Keratinocyte (primary cell): ENCODE measurements at regions not wholly inside any gene's neighbourhood (a gene's known extent, or its start where the extent isn't known, plus 50 kb on each side); places are given as distances from the start of the nearest gene placed in this dataset.

Experiments used
- DNase-seq: peaks from one replicate; pipeline ENCODE4 v3.0.0-alpha.2; 2011; ENCODE audit warnings: low read depth, missing footprints, low spot score
- FAIRE-seq: peaks from 2 replicates; lab custom pipeline; 2011; peaks lifted over from hg19 to GRCh38; lab: Jason Lieb, UNC
- H2AFZ ChIP-seq: 2 replicates; pipeline ENCODE4 v1.6.0; 2012; ENCODE audit warnings: low read length, control low read depth, inconsistent platforms; ENCODE audit not compliant: control insufficient read depth
- H3K27ac ChIP-seq: 2 replicates; pipeline ENCODE4 v1.5.1; 2011; ENCODE audit warnings: low read length; ENCODE audit not compliant: control insufficient read depth, insufficient read depth
- H3K27me3 ChIP-seq: 3 replicates; pipeline ENCODE4 v1.6.0; 2011; ENCODE audit warnings: low read length; ENCODE audit not compliant: control insufficient read depth, insufficient read depth; ENCODE audit errors: extremely low read depth
- H3K36me3 ChIP-seq, 2 experiments: 2 replicates in 1 of 2; 3 replicates in 1 of 2; pipeline ENCODE4 v1.5.1; 2011; ENCODE audit warnings: low read length in 2 of 2, mild to moderate bottlenecking in 1 of 2; ENCODE audit not compliant: control insufficient read depth in 2 of 2, insufficient read depth in 2 of 2; ENCODE audit errors: extremely low read depth in 1 of 2
- H3K4me1 ChIP-seq: 3 replicates; pipeline ENCODE4 v1.5.1; 2011; ENCODE audit warnings: low read length; ENCODE audit not compliant: control insufficient read depth, insufficient read depth; ENCODE audit errors: extremely low read depth
- H3K4me2 ChIP-seq: 3 replicates; pipeline ENCODE4 v1.6.0; 2011; ENCODE audit warnings: low read depth, low read length; ENCODE audit not compliant: control insufficient read depth, insufficient read depth; ENCODE audit errors: extremely low read depth
- H3K4me3 ChIP-seq, 3 experiments: fragments of 200-600 bp in 1 of 3; sonication (generic) in 1 of 3; 2 replicates in 2 of 3; 3 replicates in 1 of 3; pipeline ENCODE4 v1.5.1; 2011 to 2016; ENCODE audit warnings: low read length in 3 of 3, mild to moderate bottlenecking in 3 of 3, control low read depth in 2 of 3, inconsistent platforms in 1 of 3, low read depth in 1 of 3, mixed read lengths in 1 of 3, mixed run types in 1 of 3, moderate library complexity in 1 of 3; ENCODE audit not compliant: control insufficient read depth in 2 of 3, insufficient read depth in 2 of 3; ENCODE audit errors: extremely low read depth in 1 of 3
- H3K79me2 ChIP-seq: 2 replicates; pipeline ENCODE4 v1.6.0; 2012; ENCODE audit warnings: low read length; ENCODE audit not compliant: control insufficient read depth, insufficient read depth
- H3K9ac ChIP-seq: 3 replicates; pipeline ENCODE4 v1.6.0; 2011; ENCODE audit warnings: low read length; ENCODE audit not compliant: control insufficient read depth, insufficient read depth; ENCODE audit errors: extremely low read depth
- H3K9me1 ChIP-seq: 3 replicates; pipeline ENCODE4 v1.6.0; 2011; ENCODE audit warnings: low read length; ENCODE audit not compliant: control insufficient read depth, insufficient read depth; ENCODE audit errors: extremely low read depth
- H3K9me3 ChIP-seq: 2 replicates; pipeline ENCODE4 v1.5.1; 2012; ENCODE audit warnings: low read depth, low read length; ENCODE audit not compliant: control insufficient read depth
- H4K20me1 ChIP-seq: 3 replicates; pipeline ENCODE4 v1.6.0; 2011; ENCODE audit warnings: low read length; ENCODE audit not compliant: control insufficient read depth, insufficient read depth; ENCODE audit errors: extremely low read depth
- EZH2 ChIP-seq: IDR thresholded peaks from one replicate; pipeline ENCODE4 v1.6.1; 2012; ENCODE audit warnings: inconsistent platforms, mild to moderate bottlenecking, low read length, moderate library complexity
- dilution Hi-C: fragments of 300-500 bp; cut with MboI; formaldehyde crosslinking; loops from one replicate; pipeline ENCODE4 v1.7.0; 2020; ENCODE audit warnings: low sequenced_read_pairs; ENCODE audit not compliant: extremely low pct_ligation_motif_present
- TF ChIP-seq, protein P1 (sequence below), 3 experiments: IDR thresholded peaks in 1 of 3; conservative IDR thresholded peaks in 1 of 3; optimal IDR thresholded peaks in 1 of 3; 2 replicates in 2 of 3; 3 replicates in 1 of 3; pipeline versions ENCODE3 to v1.5.1; 2011; ENCODE audit warnings: low read length in 3 of 3, mild to moderate bottlenecking in 3 of 3, moderate library complexity in 2 of 3, control low read depth in 1 of 3, inconsistent platforms in 1 of 3; ENCODE audit not compliant: insufficient read depth in 2 of 3; ENCODE audit errors: extremely low read depth in 1 of 3

- Histone ChIP-seq H3K27ac (no peak overlapping the region), H4K20me1 (no peaks in the 10 kb centered on the region), H3K9ac (no peak overlapping the region), H3K4me2 (no peak overlapping the region), H3K79me2 (no peaks in the 10 kb centered on the region), H3K4me3 (no peak overlapping the region), H3K9me1 (no peaks in the 10 kb centered on the region), H3K4me1 (no peaks in the 10 kb centered on the region), H3K9me3 (no peaks in the 10 kb centered on the region), H2AFZ (no peak overlapping the region), H3K36me3 (no peaks in the 10 kb centered on the region), H3K27me3 (peaks cover 7% of the 10 kb centered on the region)
- no peak for DNase-seq
- dilution Hi-C loops = no loop called here
- no peak for FAIRE-seq
- TF ChIP-seq EZH2 = no peak
Measured at GRCh38 chr12:111283521-111283920, 85.4 kb downstream of the PHETA1 start.

GRCh38 chr12:111277570-111277969, 91.3 kb downstream of the PHETA1 start:
- H3K9ac ChIP-seq = no peak overlapping the region
- H3K9me1 ChIP-seq = no peaks in the 10 kb centered on the region
- TF ChIP-seq EZH2 = no peak
- TF ChIP-seq, protein P1, sequence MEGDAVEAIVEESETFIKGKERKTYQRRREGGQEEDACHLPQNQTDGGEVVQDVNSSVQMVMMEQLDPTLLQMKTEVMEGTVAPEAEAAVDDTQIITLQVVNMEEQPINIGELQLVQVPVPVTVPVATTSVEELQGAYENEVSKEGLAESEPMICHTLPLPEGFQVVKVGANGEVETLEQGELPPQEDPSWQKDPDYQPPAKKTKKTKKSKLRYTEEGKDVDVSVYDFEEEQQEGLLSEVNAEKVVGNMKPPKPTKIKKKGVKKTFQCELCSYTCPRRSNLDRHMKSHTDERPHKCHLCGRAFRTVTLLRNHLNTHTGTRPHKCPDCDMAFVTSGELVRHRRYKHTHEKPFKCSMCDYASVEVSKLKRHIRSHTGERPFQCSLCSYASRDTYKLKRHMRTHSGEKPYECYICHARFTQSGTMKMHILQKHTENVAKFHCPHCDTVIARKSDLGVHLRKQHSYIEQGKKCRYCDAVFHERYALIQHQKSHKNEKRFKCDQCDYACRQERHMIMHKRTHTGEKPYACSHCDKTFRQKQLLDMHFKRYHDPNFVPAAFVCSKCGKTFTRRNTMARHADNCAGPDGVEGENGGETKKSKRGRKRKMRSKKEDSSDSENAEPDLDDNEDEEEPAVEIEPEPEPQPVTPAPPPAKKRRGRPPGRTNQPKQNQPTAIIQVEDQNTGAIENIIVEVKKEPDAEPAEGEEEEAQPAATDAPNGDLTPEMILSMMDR (optimal IDR thresholded peaks at IDR 0.05 in 1 of 3, IDR thresholded peaks at IDR 0.05 in 1 of 3, conservative IDR thresholded peaks at IDR 0.05 in 1 of 3; ENCODE audit: extremely low read depth in 1 of 3, insufficient read depth in 2 of 3, low read length in 3 of 3) = no peak
- dilution Hi-C loops = no loop called here
- H3K27me3 ChIP-seq = peaks cover 5% of the 10 kb centered on the region
- no peaks in the 10 kb centered on the region for H4K20me1 ChIP-seq
- no peaks in the 10 kb centered on the region for H3K36me3 ChIP-seq
- DNase-seq = no peak
- H3K27ac ChIP-seq = no peak overlapping the region
- H3K4me1 ChIP-seq = no peaks in the 10 kb centered on the region
- H3K79me2 ChIP-seq = no peaks in the 10 kb centered on the region
- no peak for FAIRE-seq
- H3K4me3 ChIP-seq = no peak overlapping the region
- H2AFZ ChIP-seq = no peak overlapping the region
- no peak overlapping the region for H3K4me2 ChIP-seq
- no peaks in the 10 kb centered on the region for H3K9me3 ChIP-seq

GRCh38 chr12:111276146-111276545, 92.7 kb downstream of the PHETA1 start:
- Histone ChIP-seq H3K27ac (no peak overlapping the region), H2AFZ (no peak overlapping the region), H3K9ac (no peak overlapping the region), H3K27me3 (peaks cover 5% of the 10 kb centered on the region), H3K4me3 (no peak overlapping the region), H3K79me2 (no peaks in the 10 kb centered on the region), H3K9me3 (no peaks in the 10 kb centered on the region), H4K20me1 (no peaks in the 10 kb centered on the region), H3K4me1 (no peaks in the 10 kb centered on the region), H3K9me1 (no peaks in the 10 kb centered on the region), H3K36me3 (no peaks in the 10 kb centered on the region), H3K4me2 (no peak overlapping the region)
- dilution Hi-C loops = no loop called here
- no peak for TF ChIP-seq EZH2
- TF ChIP-seq, protein P1 (optimal IDR thresholded peaks at IDR 0.05 in 1 of 3, IDR thresholded peaks at IDR 0.05 in 1 of 3, conservative IDR thresholded peaks at IDR 0.05 in 1 of 3; ENCODE audit: extremely low read depth in 1 of 3, insufficient read depth in 2 of 3, low read length in 3 of 3) = no peak
- DNase-seq (no peak), FAIRE-seq (no peak)
